ENCODE measurements at regions not wholly inside any gene's neighbourhood (a gene's known extent, or its start where the extent isn't known, plus 50 kb on each side); places are given as distances from the start of the nearest gene placed in this dataset.

DNA sequence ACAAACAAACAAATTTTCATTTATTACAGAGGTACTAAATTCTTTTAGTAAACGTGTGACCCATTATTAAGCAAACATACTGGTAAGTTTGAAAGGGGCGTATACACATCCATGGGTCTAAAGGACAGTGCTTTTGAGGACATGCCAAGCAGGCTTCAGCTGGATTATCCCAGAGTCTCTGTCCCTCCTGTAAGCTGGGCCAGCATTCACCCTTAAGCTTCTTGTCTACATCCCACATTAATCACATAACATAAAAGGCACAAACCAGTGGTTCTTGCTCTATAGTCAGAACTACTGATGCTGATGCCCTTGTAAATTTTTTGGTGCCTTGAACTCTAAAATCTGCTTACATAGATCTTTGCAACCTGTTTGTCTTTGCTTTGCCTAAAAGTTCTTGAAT lies 150.8 kb upstream of the BNIP2 start:
- Histone ChIP-seq H3K36me3 (ENCODE audit: control insufficient read depth, low read length) (no peaks in the 10 kb centered on the region), H3K27ac (ENCODE audit: low read depth, low read length) (no peak overlapping the region), H3K27me3 (ENCODE audit: control insufficient read depth, low read length) (peaks cover 5% of the 10 kb centered on the region; the same call in 1 of the 2 replicates), H3K4me2 (ENCODE audit: low read length) (no peak overlapping the region), H3K4me1 (ENCODE audit: control insufficient read depth, low read length) (no peaks in the 10 kb centered on the region), H3K79me2 (ENCODE audit: control insufficient read depth, low read length) (no peaks in the 10 kb centered on the region), H3K9me2 (replicated peaks; ENCODE audit: control insufficient read depth, low read length) (no peaks in the 10 kb centered on the region), H3F3A (ENCODE audit: control insufficient read depth, insufficient read depth) (no peaks in the 10 kb centered on the region), H4K20me1 (ENCODE audit: control insufficient read depth, insufficient read depth, low read depth, low read length) (no peaks in the 10 kb centered on the region), H3K9me3 (ENCODE audit: control insufficient read depth, insufficient read depth, low read length) (no peaks in the 10 kb centered on the region), H3K4me3 (ENCODE audit: low read length) (no peak overlapping the region)
- no peak for TF ChIP-seq EZH2phosphoT487 (IDR thresholded peaks at IDR 0.05; ENCODE audit: borderline replicate concordance, low read length)
- TF ChIP-seq, protein P1, sequence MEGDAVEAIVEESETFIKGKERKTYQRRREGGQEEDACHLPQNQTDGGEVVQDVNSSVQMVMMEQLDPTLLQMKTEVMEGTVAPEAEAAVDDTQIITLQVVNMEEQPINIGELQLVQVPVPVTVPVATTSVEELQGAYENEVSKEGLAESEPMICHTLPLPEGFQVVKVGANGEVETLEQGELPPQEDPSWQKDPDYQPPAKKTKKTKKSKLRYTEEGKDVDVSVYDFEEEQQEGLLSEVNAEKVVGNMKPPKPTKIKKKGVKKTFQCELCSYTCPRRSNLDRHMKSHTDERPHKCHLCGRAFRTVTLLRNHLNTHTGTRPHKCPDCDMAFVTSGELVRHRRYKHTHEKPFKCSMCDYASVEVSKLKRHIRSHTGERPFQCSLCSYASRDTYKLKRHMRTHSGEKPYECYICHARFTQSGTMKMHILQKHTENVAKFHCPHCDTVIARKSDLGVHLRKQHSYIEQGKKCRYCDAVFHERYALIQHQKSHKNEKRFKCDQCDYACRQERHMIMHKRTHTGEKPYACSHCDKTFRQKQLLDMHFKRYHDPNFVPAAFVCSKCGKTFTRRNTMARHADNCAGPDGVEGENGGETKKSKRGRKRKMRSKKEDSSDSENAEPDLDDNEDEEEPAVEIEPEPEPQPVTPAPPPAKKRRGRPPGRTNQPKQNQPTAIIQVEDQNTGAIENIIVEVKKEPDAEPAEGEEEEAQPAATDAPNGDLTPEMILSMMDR (IDR thresholded peaks at IDR 0.05; ENCODE audit: low read depth, low read length, poor library complexity, severe bottlenecking): no peak

DNA sequence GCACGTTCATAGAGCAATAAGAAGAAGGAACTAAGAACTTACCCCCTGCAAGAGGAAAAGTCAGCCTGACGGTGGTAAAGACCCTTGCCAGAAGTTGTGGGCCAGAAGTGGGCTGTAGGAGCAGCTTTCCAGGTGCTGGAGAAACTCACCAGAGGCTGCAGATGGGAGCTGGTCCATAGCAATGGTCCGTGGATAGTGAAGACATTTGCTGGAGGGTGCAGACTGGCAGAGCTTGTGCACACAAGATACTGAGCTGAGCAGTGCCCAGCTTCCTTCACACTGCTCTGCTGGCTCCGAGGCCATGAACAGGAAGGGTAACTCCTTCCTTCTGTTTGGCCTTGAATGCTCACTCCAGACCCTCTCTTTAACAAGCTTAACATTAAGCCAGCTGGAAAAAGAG lies 149.8 kb upstream of the BNIP2 start:
- peaks cover 5% of the 10 kb centered on the region; the same call in 1 of the 2 replicates for H3K27me3 ChIP-seq (ENCODE audit: control insufficient read depth, low read length)
- no peak for TF ChIP-seq EZH2phosphoT487 (IDR thresholded peaks at IDR 0.05; ENCODE audit: borderline replicate concordance, low read length)
- no peaks in the 10 kb centered on the region for H3K9me2 ChIP-seq (replicated peaks; ENCODE audit: control insufficient read depth, low read length)
- H3K4me1 ChIP-seq (ENCODE audit: control insufficient read depth, low read length): no peaks in the 10 kb centered on the region
- no peak overlapping the region for H3K27ac ChIP-seq (ENCODE audit: low read depth, low read length)
- H3K4me2 ChIP-seq (ENCODE audit: low read length): no peak overlapping the region
- no peaks in the 10 kb centered on the region for H3K9me3 ChIP-seq (ENCODE audit: control insufficient read depth, insufficient read depth, low read length)
- no peaks in the 10 kb centered on the region for H3K36me3 ChIP-seq (ENCODE audit: control insufficient read depth, low read length)
- no peaks in the 10 kb centered on the region for H3K79me2 ChIP-seq (ENCODE audit: control insufficient read depth, low read length)
- no peaks in the 10 kb centered on the region for H3F3A ChIP-seq (ENCODE audit: control insufficient read depth, insufficient read depth)
- H4K20me1 ChIP-seq (ENCODE audit: control insufficient read depth, insufficient read depth, low read depth, low read length): no peaks in the 10 kb centered on the region
- no peak overlapping the region for H3K4me3 ChIP-seq (ENCODE audit: low read length)

DNA sequence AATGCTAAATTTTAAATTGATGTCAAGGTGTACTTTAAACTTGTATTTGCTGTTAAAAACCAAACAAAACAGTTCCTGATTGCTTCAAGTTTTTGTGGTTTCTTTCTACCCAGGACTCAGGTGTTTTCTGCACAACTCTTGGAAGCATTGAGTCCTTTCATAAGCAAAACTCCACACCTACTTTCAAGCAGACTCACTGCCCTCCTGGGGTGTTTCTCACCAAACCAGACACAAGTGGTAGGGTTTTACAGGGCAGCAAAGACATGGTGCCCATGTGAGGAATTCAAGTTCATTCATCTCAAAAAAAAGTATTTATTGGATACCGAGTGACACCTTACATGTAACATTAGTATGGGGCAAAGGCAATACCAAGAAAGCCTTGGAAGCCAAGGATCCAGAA lies 146.7 kb upstream of the BNIP2 start:
- TF ChIP-seq, protein P1 (IDR thresholded peaks at IDR 0.05; ENCODE audit: low read depth, low read length, poor library complexity, severe bottlenecking): no peak
- no peak for TF ChIP-seq EZH2phosphoT487 (IDR thresholded peaks at IDR 0.05; ENCODE audit: borderline replicate concordance, low read length)
- H3K4me1 ChIP-seq (ENCODE audit: control insufficient read depth, low read length): no peaks in the 10 kb centered on the region
- H3K27ac ChIP-seq (ENCODE audit: low read depth, low read length): no peak overlapping the region
- H3K36me3 ChIP-seq (ENCODE audit: control insufficient read depth, low read length): no peaks in the 10 kb centered on the region
- no peaks in the 10 kb centered on the region for H3K9me3 ChIP-seq (ENCODE audit: control insufficient read depth, insufficient read depth, low read length)
- no peaks in the 10 kb centered on the region for H3K9me2 ChIP-seq (replicated peaks; ENCODE audit: control insufficient read depth, low read length)
- no peaks in the 10 kb centered on the region for H3F3A ChIP-seq (ENCODE audit: control insufficient read depth, insufficient read depth)
- H4K20me1 ChIP-seq (ENCODE audit: control insufficient read depth, insufficient read depth, low read depth, low read length): no peaks in the 10 kb centered on the region
- no peak overlapping the region for H3K4me2 ChIP-seq (ENCODE audit: low read length)
- peaks cover 5% of the 10 kb centered on the region; the same call in 1 of the 2 replicates for H3K27me3 ChIP-seq (ENCODE audit: control insufficient read depth, low read length)
- H3K79me2 ChIP-seq (ENCODE audit: control insufficient read depth, low read length): no peaks in the 10 kb centered on the region
- no peak overlapping the region for H3K4me3 ChIP-seq (ENCODE audit: low read length)

DNA sequence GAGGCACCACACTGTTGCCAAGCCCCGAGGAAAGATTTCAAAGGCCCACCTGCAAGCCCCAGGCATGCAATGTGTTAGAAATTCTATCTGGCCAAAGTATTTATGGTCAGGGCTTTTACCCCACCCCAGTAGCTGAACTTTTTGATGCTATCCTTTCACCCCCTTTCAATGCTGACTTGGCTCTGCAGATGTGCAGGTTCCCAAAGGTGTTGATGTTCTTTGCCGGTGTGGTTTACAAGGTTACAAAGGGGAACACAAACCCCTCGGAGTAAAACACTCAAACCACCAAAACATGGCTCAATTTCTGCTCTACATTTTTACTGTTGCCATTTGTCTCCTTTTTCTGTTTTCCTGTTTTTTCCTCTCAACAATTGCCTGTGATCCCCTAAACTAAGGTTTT lies 145.4 kb upstream of the BNIP2 start:
- Histone ChIP-seq H3K9me3 (ENCODE audit: control insufficient read depth, insufficient read depth, low read length) (no peaks in the 10 kb centered on the region), H3K27me3 (ENCODE audit: control insufficient read depth, low read length) (peaks cover 5% of the 10 kb centered on the region; the same call in 1 of the 2 replicates), H3F3A (ENCODE audit: control insufficient read depth, insufficient read depth) (no peaks in the 10 kb centered on the region), H3K9me2 (replicated peaks; ENCODE audit: control insufficient read depth, low read length) (no peaks in the 10 kb centered on the region), H3K79me2 (ENCODE audit: control insufficient read depth, low read length) (no peaks in the 10 kb centered on the region), H3K4me3 (ENCODE audit: low read length) (no peak overlapping the region), H3K36me3 (ENCODE audit: control insufficient read depth, low read length) (no peaks in the 10 kb centered on the region), H4K20me1 (ENCODE audit: control insufficient read depth, insufficient read depth, low read depth, low read length) (no peaks in the 10 kb centered on the region), H3K4me1 (ENCODE audit: control insufficient read depth, low read length) (no peaks in the 10 kb centered on the region), H3K4me2 (ENCODE audit: low read length) (no peak overlapping the region), H3K27ac (ENCODE audit: low read depth, low read length) (no peak overlapping the region)
- TF ChIP-seq, protein P1 (IDR thresholded peaks at IDR 0.05; ENCODE audit: low read depth, low read length, poor library complexity, severe bottlenecking): no peak
- no peak for TF ChIP-seq EZH2phosphoT487 (IDR thresholded peaks at IDR 0.05; ENCODE audit: borderline replicate concordance, low read length)

Data from DOHH2 (cell line).